GM12872 (cell line): ENCODE measurements at regions not wholly inside any gene's neighbourhood (a gene's known extent, or its start where the extent isn't known, plus 50 kb on each side); places are given as distances from the start of the nearest gene placed in this dataset.

ENCODE experiments used
- CTCF ChIP-seq: IDR thresholded peaks from 3 replicates; pipeline ENCODE4 v1.5.1; 2011; ENCODE audit warnings: low read depth, mild to moderate bottlenecking, low read length, moderate library complexity; ENCODE audit not compliant: insufficient read depth

- TF ChIP-seq CTCF, result no peak
Measured at GRCh38 chr9:89963280-89963679, 358.5 kb downstream of the GADD45G start.

- no peak for TF ChIP-seq CTCF
Measured at GRCh38 chr9:89967527-89967926, 362.7 kb downstream of the GADD45G start.

- TF ChIP-seq CTCF, result no peak
Measured at GRCh38 chr9:89969156-89969675, 364.4 kb downstream of the GADD45G start.

- TF ChIP-seq CTCF, result no peak
Measured at GRCh38 chr9:89969881-89970639, 365.2 kb downstream of the GADD45G start.

GRCh38 chr9:89970701-89971100 is 365.9 kb downstream of the GADD45G start:
- no peak for TF ChIP-seq CTCF

GRCh38 chr9:89972535-89972934 is 367.7 kb downstream of the GADD45G start:
- no peak for TF ChIP-seq CTCF

GRCh38 chr9:89974582-89974981 is 369.8 kb downstream of the GADD45G start:
- no peak for TF ChIP-seq CTCF
